Neural cell (in vitro differentiated cells): ENCODE measurements at regions not wholly inside any gene's neighbourhood (a gene's known extent, or its start where the extent isn't known, plus 50 kb on each side); places are given as distances from the start of the nearest gene placed in this dataset.

Experiments used
- H2AFZ ChIP-seq: fragments of 200-600, 300-800 bp; sonication (generic), shearing (Covaris generic); 2 replicates; pipeline ENCODE4 v1.6.0; 2014; ENCODE audit warnings: low read depth, mild to moderate bottlenecking, antibody characterized with exemption, low read length, moderate library complexity
- H3F3A ChIP-seq: fragments of 200-600 bp; shearing (Covaris generic); 2 replicates; pipeline ENCODE4 v1.6.1; 2016; ENCODE audit warnings: mild to moderate bottlenecking, moderate library complexity, mixed read lengths, antibody characterized with exemption, low read length; ENCODE audit not compliant: insufficient read depth, poor library complexity, severe bottlenecking
- H3K27ac ChIP-seq: fragments of 200-600, 300-800 bp; sonication (generic), shearing (Covaris generic); 2 replicates; pipeline ENCODE4 v1.5.1; 2014; ENCODE audit warnings: mild to moderate bottlenecking, low read length, moderate library complexity
- H3K27me3 ChIP-seq: fragments of 300-800, 200-600 bp; sonication (generic), shearing (Covaris generic); 2 replicates; pipeline ENCODE4 v1.6.0; 2014; ENCODE audit warnings: mild to moderate bottlenecking, low read depth, low read length, moderate library complexity; ENCODE audit not compliant: insufficient read depth
- H3K36me3 ChIP-seq: fragments of 300-800, 200-600 bp; sonication (generic), shearing (Covaris generic); 2 replicates; pipeline ENCODE4 v1.5.1; 2014; ENCODE audit warnings: mild to moderate bottlenecking, antibody characterized with exemption, low read length, moderate library complexity; ENCODE audit not compliant: insufficient read depth
- H3K4me2 ChIP-seq: fragments of 300-800, 200-600 bp; sonication (generic), shearing (Covaris generic); 2 replicates; pipeline ENCODE4 v1.6.0; 2014; ENCODE audit warnings: mild to moderate bottlenecking, low read length
- H3K4me3 ChIP-seq: fragments of 300-800, 200-600 bp; sonication (generic), shearing (Covaris generic); 2 replicates; pipeline ENCODE4 v1.5.1; 2014; ENCODE audit warnings: mild to moderate bottlenecking, low read length, moderate library complexity
- H3K79me2 ChIP-seq: fragments of 200-600 bp; shearing (Covaris generic); replicated peaks from 2 replicates; pipeline ENCODE4 v1.6.0; 2014; ENCODE audit warnings: mild to moderate bottlenecking, low read length, moderate library complexity; ENCODE audit not compliant: insufficient read depth
- H3K9ac ChIP-seq: fragments of 300-800, 200-600 bp; sonication (generic), shearing (Covaris generic); 2 replicates; pipeline ENCODE4 v1.6.1; 2016; ENCODE audit warnings: mild to moderate bottlenecking, low read length, mixed read lengths
- H3K9me2 ChIP-seq: fragments of 200-600 bp; shearing (Covaris generic); 2 replicates; pipeline ENCODE4 v1.6.1; 2016; ENCODE audit warnings: mild to moderate bottlenecking, low read length, mixed read lengths; ENCODE audit not compliant: insufficient read depth
- H3K9me3 ChIP-seq: fragments of 200-600, 300-800 bp; sonication (generic), shearing (Covaris generic); 2 replicates; pipeline ENCODE4 v1.6.1; 2016; ENCODE audit warnings: mild to moderate bottlenecking, mixed run types, low read length, moderate library complexity, mixed read lengths
- H4K20me1 ChIP-seq: fragments of 200-600 bp; shearing (Covaris generic); 2 replicates; pipeline ENCODE4 v1.6.1; 2016; ENCODE audit warnings: mild to moderate bottlenecking, mixed run types; ENCODE audit not compliant: insufficient read depth
- CTCF ChIP-seq: fragments of 450-650 bp; IDR thresholded peaks from 2 replicates; pipeline ENCODE4 v1.5.1; 2014; ENCODE audit warnings: antibody characterized with exemption, mild to moderate bottlenecking, moderate library complexity; ENCODE audit not compliant: poor library complexity, severe bottlenecking
- EP300 ChIP-seq: fragments of 450-650 bp; conservative IDR thresholded peaks from 2 replicates; pipeline ENCODE4 v1.6.1; 2014; ENCODE audit warnings: antibody characterized with exemption, mild to moderate bottlenecking, moderate library complexity; ENCODE audit not compliant: poor library complexity, severe bottlenecking
- EZH2 ChIP-seq: fragments of 200-600, 300-800 bp; shearing (Covaris generic), sonication (generic); IDR thresholded peaks from 2 replicates; pipeline ENCODE4 v1.6.1; 2014; ENCODE audit warnings: antibody characterized with exemption, low read length, borderline replicate concordance, mild to moderate bottlenecking; ENCODE audit not compliant: insufficient read depth, poor library complexity, severe bottlenecking
- MXI1 ChIP-seq: fragments of 450-650 bp; conservative IDR thresholded peaks from 2 replicates; pipeline ENCODE4 v1.6.1; 2014; ENCODE audit warnings: antibody characterized with exemption, mild to moderate bottlenecking; ENCODE audit not compliant: poor library complexity, severe bottlenecking
- POLR2AphosphoS5 ChIP-seq: IDR thresholded peaks from 2 replicates; pipeline ENCODE4 v1.6.1; 2012
- RAD21 ChIP-seq: fragments of 450-650 bp; conservative IDR thresholded peaks from 2 replicates; pipeline ENCODE4 v1.6.1; 2014; ENCODE audit warnings: antibody characterized with exemption, mild to moderate bottlenecking, moderate library complexity
- REST ChIP-seq: IDR thresholded peaks from 2 replicates; pipeline ENCODE4 v1.6.1; 2012; ENCODE audit warnings: borderline replicate concordance
- SMC3 ChIP-seq: fragments of 450-650 bp; conservative IDR thresholded peaks from 2 replicates; pipeline ENCODE4 v1.6.1; 2014; ENCODE audit warnings: antibody characterized with exemption, mild to moderate bottlenecking, moderate library complexity; ENCODE audit not compliant: poor library complexity
- TAF1 ChIP-seq: IDR thresholded peaks from 2 replicates; pipeline ENCODE4 v1.6.1; 2012; ENCODE audit warnings: low read depth

- Histone ChIP-seq H3K27me3 (no peaks in the 10 kb centered on the region), H3K4me3 (no peak overlapping the region), H3K9me3 (no peaks in the 10 kb centered on the region), H3K4me2 (no peak overlapping the region), H3K36me3 (no peaks in the 10 kb centered on the region), H3F3A (no peaks in the 10 kb centered on the region), H3K27ac (no peak overlapping the region), H3K79me2 (no peaks in the 10 kb centered on the region), H3K9ac (no peak overlapping the region), H4K20me1 (no peaks in the 10 kb centered on the region), H3K9me2 (no peaks in the 10 kb centered on the region), H2AFZ (no peak overlapping the region)
- TF ChIP-seq REST: no peak
- TF ChIP-seq MXI1: no peak
- no peak for TF ChIP-seq RAD21
- no peak for TF ChIP-seq POLR2AphosphoS5
- TF ChIP-seq EP300: no peak
- TF ChIP-seq SMC3: no peak
- TF ChIP-seq TAF1: no peak
- TF ChIP-seq EZH2: no peak
- TF ChIP-seq CTCF: no peak
Measured at GRCh38 chr13:99830931-99831330, 140.6 kb downstream of the ZIC5 start.

- Histone ChIP-seq H3K9me3 (no peaks in the 10 kb centered on the region), H2AFZ (no peak overlapping the region), H3K9me2 (no peaks in the 10 kb centered on the region), H3K36me3 (no peaks in the 10 kb centered on the region), H3F3A (no peaks in the 10 kb centered on the region), H3K9ac (no peak overlapping the region), H3K4me3 (no peak overlapping the region), H3K27ac (no peak overlapping the region), H3K27me3 (no peaks in the 10 kb centered on the region), H4K20me1 (no peaks in the 10 kb centered on the region), H3K4me2 (no peak overlapping the region), H3K79me2 (no peaks in the 10 kb centered on the region)
- TF ChIP-seq MXI1 (no peak), EP300 (no peak), SMC3 (no peak), POLR2AphosphoS5 (no peak), TAF1 (no peak), REST (no peak), RAD21 (no peak), CTCF (no peak), EZH2 (no peak)
Measured at GRCh38 chr13:99829593-99830239, 141.9 kb downstream of the ZIC5 start.
